HCT116 (cell line): ENCODE measurements at regions not wholly inside any gene's neighbourhood (a gene's known extent, or its start where the extent isn't known, plus 50 kb on each side); places are given as distances from the start of the nearest gene placed in this dataset.

Experiments used
- ATAC-seq: fragments of 200-7000 bp; cut with Tn5 transposase; 2 replicates; pipeline ENCODE4 v1.9.1; 2020; ENCODE audit warnings: mild to moderate bottlenecking, moderate library complexity
- BruUV-seq: library from RNA; stranded (reverse); fragments of 400-500 nt; replicated peaks from 2 replicates; lab custom pipeline; 2021; lab: Mats Ljungman, UMichigan
- CTCF ChIA-PET: fragments of 300-600 bp; sonication (Branson Sonifier 250); formaldehyde crosslinking; loops from one replicate; lab custom pipeline; 2021; ENCODE audit warnings: antibody characterized with exemption; lab: Charles Lee
- POLR2A ChIA-PET: fragments of 300-600, 350-600 bp; sonication (Branson Sonifier 250); formaldehyde crosslinking; loops from one replicate; lab custom pipeline; 2021; ENCODE audit warnings: antibody characterized with exemption; lab: Charles Lee
- RAD21 ChIA-PET, 2 experiments: fragments of 300-600 bp; sonication (Branson Sonifier 250); formaldehyde crosslinking; loops; one replicate each; lab custom pipeline; 2023; ENCODE audit warnings: low total read pairs in 2 of 2; ENCODE audit not compliant: uncharacterized antibody in 2 of 2, unreplicated experiment in 2 of 2, low non-redundant PET in 1 of 2; lab: Charles Lee
- DNase-seq: peaks from one replicate; pipeline ENCODE4 v3.0.0-alpha.2; 2010; ENCODE audit warnings: low read depth, low spot score
- H2AFZ ChIP-seq: fragments of 200-600 bp; shearing (Covaris generic), sonication (generic); 2 replicates; pipeline ENCODE4 v1.6.1; 2017; ENCODE audit warnings: low read depth, mixed run types, mixed read lengths, antibody characterized with exemption, low read length; ENCODE audit not compliant: poor library complexity, severe bottlenecking
- H3K27ac ChIP-seq: 2 replicates; pipeline ENCODE4 v1.5.1; 2012; ENCODE audit warnings: low read depth, low read length
- H3K27me3 ChIP-seq: fragments of 200-600 bp; sonication (generic); 2 replicates; pipeline ENCODE4 v1.6.1; 2016; ENCODE audit warnings: mixed run types, low read length, mixed read lengths; ENCODE audit not compliant: insufficient read depth
- H3K36me3 ChIP-seq, 2 experiments: fragments of 200-500 bp in 1 of 2; fragments of 200-600 bp in 1 of 2; sonication (Bioruptor generic) in 1 of 2; sonication (generic) in 1 of 2; 2 replicates each; pipeline versions ENCODE4 v1.5.1 to v1.6.1; 2014 to 2016; ENCODE audit warnings: low read length in 2 of 2, inconsistent platforms in 1 of 2, mixed read lengths in 1 of 2, mixed run types in 1 of 2; ENCODE audit not compliant: insufficient read depth in 2 of 2, control insufficient read depth in 1 of 2
- H3K4me1 ChIP-seq, 2 experiments: fragments of 200-600 bp in 1 of 2; sonication (generic) in 1 of 2; 2 replicates each; pipeline versions ENCODE4 v1.5.1 to v1.6.1; 2012 to 2017; ENCODE audit warnings: low read length in 2 of 2, inconsistent platforms in 1 of 2, mild to moderate bottlenecking in 1 of 2, mixed read lengths in 1 of 2, mixed run types in 1 of 2, moderate library complexity in 1 of 2; ENCODE audit not compliant: insufficient read depth in 2 of 2, control insufficient read depth in 1 of 2
- H3K4me2 ChIP-seq: fragments of 200-600 bp; sonication (generic); 2 replicates; pipeline ENCODE4 v1.6.1; 2017; ENCODE audit warnings: mixed run types, low read length, mixed read lengths
- H3K4me3 ChIP-seq, 2 experiments: fragments of 200-600 bp in 1 of 2; sonication (generic) in 1 of 2; replicated peaks in 1 of 2; 2 replicates each; pipeline ENCODE4 v1.5.1; 2011 to 2016; ENCODE audit warnings: low read length in 2 of 2, control low read depth in 1 of 2, low read depth in 1 of 2, mild to moderate bottlenecking in 1 of 2, mixed read lengths in 1 of 2, mixed run types in 1 of 2
- H3K79me2 ChIP-seq: fragments of 200-600 bp; sonication (generic); 2 replicates; pipeline ENCODE4 v1.6.1; 2017; ENCODE audit warnings: mild to moderate bottlenecking, mixed run types, low read length, moderate library complexity, mixed read lengths; ENCODE audit not compliant: insufficient read depth
- H3K9ac ChIP-seq: fragments of 200-600 bp; sonication (generic); 2 replicates; pipeline ENCODE4 v1.6.1; 2016; ENCODE audit warnings: low read length, mixed read lengths
- H3K9me2 ChIP-seq: fragments of 200-600 bp; sonication (generic), shearing (Covaris generic); 2 replicates; pipeline ENCODE4 v1.6.1; 2017; ENCODE audit warnings: mixed run types, mild to moderate bottlenecking, moderate library complexity; ENCODE audit not compliant: insufficient read depth
- H3K9me3 ChIP-seq, 2 experiments: fragments of 200-500 bp in 1 of 2; fragments of 200-600 bp in 1 of 2; sonication (Bioruptor generic) in 1 of 2; sonication (generic) in 1 of 2; 2 replicates each; pipeline ENCODE4 v1.6.1; 2014 to 2017; ENCODE audit warnings: low read length in 2 of 2, mixed read lengths in 2 of 2, inconsistent platforms in 1 of 2, low read depth in 1 of 2, mild to moderate bottlenecking in 1 of 2, mixed run types in 1 of 2, moderate library complexity in 1 of 2; ENCODE audit not compliant: control insufficient read depth in 1 of 2, insufficient read depth in 1 of 2
- H4K20me1 ChIP-seq: fragments of 200-600 bp; sonication (generic), shearing (Covaris generic); 2 replicates; pipeline ENCODE4 v1.6.1; 2017; ENCODE audit warnings: mixed run types, mild to moderate bottlenecking, moderate library complexity; ENCODE audit not compliant: insufficient read depth
- ATF3 ChIP-seq: IDR thresholded peaks from 2 replicates; pipeline ENCODE4 v1.6.1; 2012
- CBX3 ChIP-seq: IDR thresholded peaks from 2 replicates; pipeline ENCODE4 v1.6.1; 2012; ENCODE audit warnings: low read depth
- CEBPB ChIP-seq: IDR thresholded peaks from 2 replicates; pipeline ENCODE4 v1.6.1; 2012; ENCODE audit warnings: low read depth
- CTCF ChIP-seq, 3 experiments: fragments of 200-600 bp in 1 of 3; sonication (generic) in 1 of 3; IDR thresholded peaks in 2 of 3; conservative IDR thresholded peaks in 1 of 3; 2 replicates each; pipeline ENCODE4 v1.5.1; 2012 to 2017; ENCODE audit warnings: low read depth in 2 of 3, low read length in 2 of 3, antibody characterized with exemption in 1 of 3, borderline replicate concordance in 1 of 3, control low read depth in 1 of 3, mild to moderate bottlenecking in 1 of 3, mixed read lengths in 1 of 3, mixed run types in 1 of 3, moderate library complexity in 1 of 3; ENCODE audit not compliant: insufficient read depth in 1 of 3
- EGR1 ChIP-seq: IDR thresholded peaks from 2 replicates; pipeline ENCODE4 v1.6.1; 2012; ENCODE audit warnings: low read depth
- ELF1 ChIP-seq: IDR thresholded peaks from 2 replicates; pipeline ENCODE4 v1.6.1; 2012; ENCODE audit warnings: low read depth, borderline replicate concordance
- EZH2 ChIP-seq: fragments of 200-600 bp; sonication (generic); IDR thresholded peaks from 2 replicates; pipeline ENCODE4 v1.6.1; 2017; ENCODE audit warnings: antibody characterized with exemption, mixed run types
- JUND ChIP-seq: IDR thresholded peaks from 2 replicates; pipeline ENCODE4 v1.6.1; 2012
- POLR2A ChIP-seq: IDR thresholded peaks from 2 replicates; pipeline ENCODE4 v1.7.0; 2011; ENCODE audit warnings: borderline replicate concordance; ENCODE audit not compliant: insufficient read depth, insufficient read length; ENCODE audit errors: extremely low read depth
- RAD21 ChIP-seq: IDR thresholded peaks from 2 replicates; pipeline ENCODE4 v1.6.1; 2012; ENCODE audit warnings: low read depth, mild to moderate bottlenecking
- REST ChIP-seq: IDR thresholded peaks from 2 replicates; pipeline ENCODE4 v1.6.1; 2012; ENCODE audit warnings: low read depth
- SP1 ChIP-seq: IDR thresholded peaks from 2 replicates; pipeline ENCODE4 v1.6.1; 2012; ENCODE audit warnings: low read depth
- SRF ChIP-seq: IDR thresholded peaks from 2 replicates; pipeline ENCODE4 v1.6.1; 2012; ENCODE audit warnings: low read depth
- YY1 ChIP-seq: IDR thresholded peaks from 2 replicates; pipeline ENCODE4 v1.6.1; 2011; ENCODE audit warnings: low read length, low read depth, moderate library complexity, mild to moderate bottlenecking; ENCODE audit not compliant: insufficient replicate concordance; ENCODE audit errors: extremely low read depth
- ZFX ChIP-seq: fragments of 450-650 bp; IDR thresholded peaks from 2 replicates; pipeline ENCODE4 v1.6.1; 2017
- intact Hi-C: fragments of 100-400 bp; cut with micrococcal nuclease; formaldehyde crosslinking; loops from 2 replicates; pipeline ENCODE4 v1.10.0; 2022

GRCh38 chr21:38663282-38663681 lies 142.4 kb upstream of the ETS2 start:
- TF ChIP-seq JUND (no peak), ATF3 (no peak), EGR1 (no peak), RAD21 (no peak), CBX3 (no peak), SP1 (no peak), POLR2A (no peak)
- CTCF ChIA-PET = no interaction called here
- no TSS peak for BruUV-seq
- DNase-seq (no peak), ATAC-seq (no peak)
- no peak overlapping the region for H3K4me2 ChIP-seq
- H3K9ac ChIP-seq = no peak overlapping the region
- H3K27me3 ChIP-seq = no peaks in the 10 kb centered on the region; the same call in 1 of the 2 replicates
- no peaks in the 10 kb centered on the region for H3K4me1 ChIP-seq
- H3K4me3 ChIP-seq = no peak overlapping the region
- H3K79me2 ChIP-seq = no peaks in the 10 kb centered on the region
- no peaks in the 10 kb centered on the region for H3K36me3 ChIP-seq
- intact Hi-C loops = no loop called here
- no peak overlapping the region for H3K27ac ChIP-seq
- no peaks in the 10 kb centered on the region for H4K20me1 ChIP-seq
- POLR2A ChIA-PET = no interaction called here
- no peaks in the 10 kb centered on the region for H3K9me3 ChIP-seq
- H2AFZ ChIP-seq = no peak overlapping the region
- RAD21 ChIA-PET = no interaction called here
- H3K9me2 ChIP-seq = no peaks in the 10 kb centered on the region

GRCh38 chr21:38664315-38664714 lies 141.4 kb upstream of the ETS2 start:
- H3K9ac ChIP-seq = no peak overlapping the region
- H2AFZ ChIP-seq = no peak overlapping the region
- no peaks in the 10 kb centered on the region for H4K20me1 ChIP-seq
- H3K79me2 ChIP-seq = no peaks in the 10 kb centered on the region
- ChIA-PET CTCF (no interaction called here), POLR2A (no interaction called here), RAD21 (no interaction called here)
- no peak overlapping the region for H3K27ac ChIP-seq
- H3K9me3 ChIP-seq = no peaks in the 10 kb centered on the region
- H3K4me3 ChIP-seq = no peak overlapping the region
- H3K4me1 ChIP-seq = no peaks in the 10 kb centered on the region
- no peaks in the 10 kb centered on the region for H3K36me3 ChIP-seq
- intact Hi-C loops = no loop called here
- ATAC-seq (no peak), DNase-seq (no peak)
- no peaks in the 10 kb centered on the region for H3K9me2 ChIP-seq
- no peaks in the 10 kb centered on the region for H3K27me3 ChIP-seq
- H3K4me2 ChIP-seq = no peak overlapping the region
- no TSS peak for BruUV-seq
- TF ChIP-seq REST = no peak
- no peak for TF ChIP-seq YY1
- no peak for TF ChIP-seq POLR2A
- TF ChIP-seq ZFX = no peak
- no peak for TF ChIP-seq CTCF (IDR thresholded peaks at IDR 0.05 in 2 of 3, conservative IDR thresholded peaks at IDR 0.05 in 1 of 3; ENCODE audit: borderline replicate concordance in 1 of 3, insufficient read depth in 1 of 3, low read depth in 2 of 3, low read length in 2 of 3)
- no peak for TF ChIP-seq SRF
- TF ChIP-seq EZH2 = no peak
- no peak for TF ChIP-seq ATF3
- no peak for TF ChIP-seq CEBPB
- TF ChIP-seq ELF1 = no peak
